ENCODE measurements at regions not wholly inside any gene's neighbourhood (a gene's known extent, or its start where the extent isn't known, plus 50 kb on each side); places are given as distances from the start of the nearest gene placed in this dataset.
A peak's percentile ranks its signal among the peaks of the same experiment; 100 is the strongest.

DNA sequence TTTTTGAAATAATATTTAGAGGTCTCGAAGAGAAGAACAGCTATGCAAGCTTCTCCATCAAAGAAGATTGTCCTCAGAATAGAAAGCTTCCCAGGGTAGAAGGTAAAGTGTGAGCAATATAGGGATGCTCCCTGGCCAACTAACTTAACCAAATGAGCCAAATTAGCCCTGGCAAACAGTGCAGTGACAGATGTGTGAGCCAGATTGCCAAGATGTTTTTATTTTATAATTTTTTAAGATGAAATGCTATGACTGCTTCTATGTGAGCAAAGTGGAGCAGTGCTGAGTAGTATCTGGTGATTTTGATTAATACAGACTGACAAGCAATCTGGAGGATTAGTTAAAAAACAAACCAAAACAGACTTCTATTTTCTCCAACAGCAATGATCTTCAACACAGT lies 202.1 kb downstream of the NOVA1 start:
- DNase-seq = no peak

DNA sequence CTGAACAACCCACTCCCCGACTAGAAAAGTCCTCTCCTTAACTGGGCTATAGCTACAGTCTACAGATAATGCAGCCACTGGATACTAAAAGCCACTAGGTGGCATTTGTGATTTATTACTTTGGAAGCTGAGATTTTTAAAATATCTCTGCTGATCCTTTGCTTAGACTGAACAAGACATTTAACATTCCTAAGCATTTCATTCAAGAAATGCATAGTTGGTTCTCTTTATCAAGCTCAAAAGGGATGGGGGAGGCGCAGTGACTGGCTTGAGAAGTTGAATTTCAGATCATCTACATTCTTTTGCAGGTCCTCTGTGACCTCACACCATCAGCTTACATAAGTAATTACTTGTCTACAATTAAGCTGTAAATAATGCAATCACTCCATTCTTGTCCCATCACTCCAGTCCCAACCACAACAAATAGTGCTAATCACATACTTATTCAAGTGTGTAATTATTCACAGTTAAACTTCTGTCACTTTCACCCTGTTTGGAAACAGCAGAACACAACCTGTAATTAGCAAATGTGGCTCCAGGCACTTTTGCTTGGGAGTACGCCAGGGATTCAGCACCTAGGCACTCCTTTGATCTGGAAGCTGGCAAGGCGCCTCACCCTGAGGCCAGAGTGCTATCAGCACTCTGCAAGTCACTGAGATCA lies 203.6 kb downstream of the NOVA1 start:
- DNase-seq = peak; percentile 19

DNA sequence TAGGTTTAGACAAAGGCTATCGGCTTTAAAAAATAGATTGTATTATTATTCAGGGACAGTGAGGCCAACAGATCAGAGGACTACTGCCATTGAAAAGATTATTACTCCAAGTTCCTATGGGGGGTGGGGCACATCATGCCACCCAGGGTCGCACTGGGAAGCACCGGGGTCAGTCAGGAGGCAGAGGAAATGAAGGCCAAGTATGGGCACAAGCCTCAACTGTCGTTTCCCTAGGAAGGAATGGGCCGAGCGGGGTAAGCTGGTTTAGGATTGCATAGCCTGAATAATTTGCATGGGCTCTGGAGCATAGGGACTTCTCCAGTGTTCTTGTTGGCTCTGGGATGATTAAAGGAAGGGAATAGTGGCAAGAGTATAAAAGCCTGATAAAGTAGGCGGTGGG lies 205.3 kb downstream of the NOVA1 start:
- no peak for DNase-seq

DNA sequence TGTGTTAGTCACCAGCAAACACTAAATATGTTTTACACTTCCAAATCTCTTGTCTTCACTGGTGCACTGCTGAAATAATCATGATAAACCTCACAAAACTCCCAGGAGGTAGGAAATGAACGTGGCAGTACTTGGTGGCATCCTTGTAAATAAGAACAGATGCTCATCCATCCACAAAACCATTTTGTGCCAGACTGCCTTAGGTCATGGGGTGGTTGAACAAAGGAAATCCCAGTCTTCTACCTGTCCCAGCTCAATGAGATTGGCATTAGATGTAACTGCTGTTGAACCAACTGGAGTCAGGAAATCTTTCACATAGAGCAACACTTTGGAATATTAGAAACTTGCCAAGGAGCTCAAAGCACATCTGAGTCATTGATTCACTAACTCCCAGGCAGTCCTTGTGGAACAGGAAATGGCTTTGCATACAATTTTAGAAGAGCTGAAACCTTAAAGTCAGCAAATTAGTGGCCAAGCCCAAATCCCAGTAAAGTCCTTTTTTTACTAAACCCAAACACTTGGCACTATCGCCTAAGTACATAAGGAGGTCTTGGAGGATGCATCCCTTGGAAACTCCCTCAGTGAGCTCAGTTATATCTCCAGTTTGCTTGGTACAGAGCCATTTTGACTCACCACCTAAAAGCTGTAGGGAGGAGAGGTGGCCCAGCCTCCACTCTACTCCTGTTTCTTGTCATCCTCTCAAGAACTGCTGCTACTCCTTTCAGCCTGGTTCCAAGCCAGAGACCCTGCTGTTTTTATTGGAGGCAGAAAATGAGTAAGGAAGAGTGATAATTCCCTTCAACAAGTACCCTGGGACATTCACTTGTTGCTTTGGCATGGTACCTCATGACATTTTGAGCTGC lies 208.0 kb downstream of the NOVA1 start:
- no peak for DNase-seq

DNA sequence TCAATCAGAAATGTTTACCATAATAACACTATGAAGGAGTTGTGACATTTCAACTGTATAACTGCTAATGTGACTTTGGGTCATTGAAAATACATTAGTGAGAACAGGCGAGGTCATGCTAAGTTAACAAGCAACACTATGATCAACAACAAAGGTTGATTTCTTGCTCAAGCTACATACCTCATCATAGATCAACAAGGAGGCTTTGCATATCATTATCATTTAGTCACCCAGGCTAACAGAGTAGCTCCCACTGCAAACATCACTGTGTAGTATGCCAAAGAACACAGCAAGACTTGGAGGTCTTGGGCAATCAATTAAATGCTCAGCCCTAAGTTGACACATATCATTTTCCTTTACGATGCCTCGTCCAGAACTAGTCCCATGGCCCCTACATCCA lies 212.5 kb downstream of the NOVA1 start:
- DNase-seq = no peak

DNA sequence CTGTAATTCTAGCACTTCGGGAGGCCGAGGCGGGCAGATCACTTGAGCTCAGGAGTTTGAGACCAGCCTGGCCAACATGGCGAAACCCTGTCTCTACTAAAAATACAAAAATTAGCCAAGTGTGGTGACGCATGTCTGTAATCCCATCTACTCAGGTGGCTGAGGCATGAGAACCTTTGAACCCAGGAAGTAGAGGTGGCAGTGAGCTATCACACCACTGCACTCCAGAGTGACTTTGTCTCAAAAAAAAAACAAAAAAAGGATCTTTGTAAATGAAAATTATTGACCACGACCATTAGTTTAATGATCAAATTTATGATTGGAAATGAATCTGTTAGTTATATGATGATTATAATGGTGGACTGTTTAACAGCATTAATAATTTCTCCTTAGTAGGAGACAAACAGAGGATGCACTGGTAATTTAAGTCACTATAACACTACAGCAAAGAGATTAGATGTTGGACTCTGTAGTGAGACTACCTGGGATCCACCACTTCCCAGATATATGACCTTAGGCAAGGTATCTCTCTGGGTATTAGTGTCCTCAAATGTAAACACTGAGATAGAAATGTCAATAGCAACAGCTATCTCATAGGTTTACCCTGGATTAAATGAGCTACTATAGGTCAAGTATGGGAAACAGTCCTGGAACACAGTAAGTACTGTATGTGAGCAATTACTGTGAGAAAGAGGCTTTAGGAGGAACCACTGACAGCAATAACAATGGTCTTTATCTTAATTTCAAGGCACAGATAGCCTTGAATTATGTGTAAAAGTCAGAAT lies 214.7 kb downstream of the NOVA1 start:
- no peak for DNase-seq

DNA sequence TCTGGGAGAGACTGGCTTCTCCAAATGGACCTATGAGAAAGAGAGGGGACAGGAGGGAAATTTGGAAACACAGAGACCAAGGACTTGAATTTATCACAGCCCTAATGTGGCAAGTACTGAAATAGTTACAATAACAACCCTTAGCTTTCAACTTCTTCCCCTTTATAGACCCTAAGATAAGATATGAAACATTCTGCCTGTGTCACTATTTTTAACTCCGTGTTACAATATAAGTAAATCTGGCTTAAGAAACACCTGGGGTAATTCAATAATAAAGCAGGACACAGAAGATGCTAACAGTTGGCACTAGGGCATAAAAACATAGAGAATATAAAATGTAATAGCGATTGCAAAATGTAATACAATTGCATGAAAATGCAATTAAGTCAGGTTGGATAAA lies 216.4 kb downstream of the NOVA1 start:
- no peak for DNase-seq

DNA sequence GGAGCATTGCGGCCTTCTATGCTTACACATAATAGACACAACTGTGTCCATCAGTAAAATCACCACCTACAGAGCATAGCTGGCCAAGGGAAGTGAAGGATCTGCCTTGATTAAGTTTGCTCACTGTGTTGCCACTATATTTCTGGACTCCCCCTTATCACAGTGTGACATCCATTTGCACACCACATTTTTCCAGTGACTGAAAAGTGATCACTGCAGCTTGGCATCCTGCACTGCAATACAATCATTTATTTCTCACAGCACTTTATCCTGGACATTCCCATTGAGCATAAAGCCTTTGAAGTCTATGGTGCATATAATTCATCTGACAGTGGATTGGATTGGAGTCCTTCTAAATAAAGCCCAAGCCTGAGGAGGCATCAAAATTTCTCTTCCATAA lies 217.2 kb downstream of the NOVA1 start:
- DNase-seq = no peak

DNA sequence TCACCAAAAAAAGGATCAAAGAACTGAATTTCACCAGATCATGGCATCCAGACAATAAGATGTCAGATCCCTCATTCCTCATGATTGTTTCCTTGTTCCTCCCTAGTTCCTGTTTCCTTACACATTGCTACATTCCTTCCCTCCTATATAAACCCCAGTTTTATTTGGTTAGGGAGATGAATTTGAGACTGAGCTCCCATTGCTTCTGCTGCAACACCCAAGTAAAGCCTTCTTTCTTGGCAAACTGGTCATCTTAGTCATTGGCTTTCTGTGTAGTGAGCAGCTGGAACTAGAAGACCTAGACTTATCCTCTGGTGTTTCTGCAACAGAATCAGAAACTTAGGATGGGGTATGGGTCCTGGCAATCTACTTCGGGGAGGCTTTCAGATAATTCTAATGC lies 217.9 kb downstream of the NOVA1 start:
- no peak for DNase-seq

DNA sequence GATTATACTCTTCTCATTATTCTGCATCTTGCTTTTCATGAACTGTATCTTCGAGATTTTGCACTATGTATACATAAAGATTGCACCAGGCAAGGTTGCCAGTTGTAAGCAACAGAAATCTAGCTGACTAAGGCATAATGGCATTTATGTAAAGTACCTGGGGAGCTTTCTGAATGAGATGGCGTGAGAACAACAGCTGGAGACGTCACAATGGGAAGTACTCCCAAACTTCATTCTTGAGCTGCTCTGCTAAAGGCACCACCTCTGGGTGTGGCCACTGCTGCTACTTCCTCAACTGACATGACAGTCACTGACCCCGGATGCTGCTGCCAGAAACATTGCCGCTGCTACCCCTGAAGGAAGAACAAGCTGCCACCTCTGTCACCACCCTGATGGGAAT lies 220.7 kb downstream of the NOVA1 start:
- DNase-seq = no peak

DNA sequence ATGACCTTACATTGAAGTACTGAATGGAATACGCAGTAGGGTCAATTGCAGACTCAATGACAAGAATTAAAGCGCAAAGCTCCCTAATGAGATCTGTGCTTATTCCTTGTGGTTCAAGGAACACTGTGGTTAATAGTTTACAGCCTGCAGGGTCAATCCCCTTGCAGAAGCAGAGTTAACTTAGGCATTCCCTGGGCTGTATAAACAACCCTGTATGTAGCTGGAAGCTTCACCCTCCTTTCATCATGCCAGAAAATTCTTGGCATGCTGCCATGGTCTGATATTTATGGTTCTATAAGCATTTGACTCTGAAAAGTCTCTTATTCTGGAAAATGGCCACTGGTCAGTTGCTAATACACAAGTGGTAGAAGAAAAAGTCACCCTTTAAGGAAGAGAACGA lies 227.7 kb downstream of the NOVA1 start:
- peak; percentile 41 for DNase-seq

DNA sequence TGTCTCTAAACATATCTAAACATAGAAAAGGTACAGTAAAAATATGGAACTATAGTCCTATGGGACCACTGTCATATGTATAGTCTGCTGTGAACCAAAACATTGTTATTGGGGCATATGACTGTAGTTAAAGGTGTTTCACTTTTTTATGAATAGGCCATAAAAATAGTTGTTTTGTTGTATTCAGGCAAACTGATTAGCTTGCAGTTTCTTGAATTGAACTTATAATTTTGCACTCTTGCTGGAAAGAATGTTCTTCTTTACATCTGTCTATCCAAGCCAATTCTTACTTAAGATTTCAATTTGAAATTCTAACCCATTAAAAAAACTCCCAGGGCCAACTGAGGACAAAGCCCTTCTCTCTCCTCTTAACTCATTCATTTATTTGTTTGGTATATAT lies 234.1 kb downstream of the NOVA1 start:
- DNase-seq = no peak

DNA sequence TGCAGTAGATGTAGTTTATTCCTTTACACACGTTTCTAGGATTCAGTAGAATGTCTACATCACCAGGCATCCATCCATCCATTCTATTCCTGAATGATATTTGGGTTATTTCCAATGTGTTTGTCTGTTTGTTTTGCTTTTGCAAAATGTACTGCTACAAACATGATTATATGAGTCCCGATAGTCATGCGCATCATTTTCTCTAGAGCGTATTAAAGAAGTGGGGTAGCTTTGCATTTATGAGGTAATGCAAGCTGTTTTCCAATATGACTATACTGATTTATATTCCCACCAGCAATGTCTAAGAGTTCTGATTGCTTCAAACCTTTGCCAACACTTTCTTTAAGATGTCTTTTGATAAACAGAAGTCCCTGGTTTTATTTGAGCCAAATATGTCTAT lies 253.2 kb downstream of the NOVA1 start:
- no peak for DNase-seq

DNA sequence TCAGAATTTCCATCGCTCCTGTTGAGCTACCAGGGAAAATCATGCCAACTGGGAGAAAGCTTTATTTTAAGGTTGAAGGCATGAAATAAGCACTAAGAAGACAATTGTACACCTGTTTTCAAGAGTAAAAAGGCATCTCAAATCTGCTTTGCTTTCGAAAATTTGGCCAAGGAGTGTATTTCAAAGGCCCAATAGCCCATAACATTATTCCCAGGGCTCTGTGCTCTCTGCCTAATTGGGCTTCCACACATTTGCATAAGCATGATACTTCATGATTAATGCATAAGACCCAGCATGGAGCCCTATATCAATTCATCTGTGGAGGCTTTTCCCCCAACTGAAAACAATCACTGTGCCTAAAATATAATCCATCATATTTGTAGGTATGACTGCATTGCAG lies 258.5 kb downstream of the NOVA1 start:
- DNase-seq = no peak

DNA sequence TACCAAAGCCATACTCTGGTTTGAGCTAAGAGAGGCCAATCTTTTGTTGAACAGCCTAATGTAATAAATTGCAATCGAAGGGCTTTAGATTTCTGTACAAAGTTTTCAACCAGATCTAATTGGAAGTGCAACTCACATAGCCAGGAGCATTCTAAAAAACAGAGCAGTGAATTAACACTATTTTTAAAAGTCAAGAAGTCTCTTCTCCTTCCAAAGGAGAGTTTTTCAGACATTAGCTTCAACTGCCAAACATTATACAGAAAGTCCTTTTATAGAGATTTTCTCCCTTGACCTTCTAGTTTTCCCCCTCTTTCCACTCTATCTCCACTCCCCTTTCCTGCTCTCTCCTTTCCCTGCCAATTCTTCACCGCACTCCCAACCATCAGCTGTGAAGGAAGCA lies 259.6 kb downstream of the NOVA1 start:
- DNase-seq = no peak

DNA sequence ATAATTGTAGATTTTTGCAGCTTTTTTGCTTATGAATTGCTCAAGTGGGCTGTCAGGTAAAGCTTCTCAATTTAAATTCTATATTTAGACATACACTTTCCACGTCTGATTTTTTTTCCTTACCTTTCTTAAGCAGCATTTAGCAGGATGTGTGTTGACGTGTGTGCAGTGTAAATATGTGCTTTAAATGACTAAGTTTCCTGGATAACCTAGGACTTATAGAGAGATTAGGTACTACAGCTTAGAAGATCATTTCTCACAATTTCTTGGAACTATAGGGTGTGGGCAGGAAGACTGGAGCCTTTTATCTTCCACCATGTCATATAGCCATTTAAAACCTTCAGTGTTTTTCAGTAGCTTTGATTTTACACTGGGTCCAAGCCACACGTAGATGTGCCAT lies 263.5 kb downstream of the NOVA1 start:
- DNase-seq = no peak

DNA sequence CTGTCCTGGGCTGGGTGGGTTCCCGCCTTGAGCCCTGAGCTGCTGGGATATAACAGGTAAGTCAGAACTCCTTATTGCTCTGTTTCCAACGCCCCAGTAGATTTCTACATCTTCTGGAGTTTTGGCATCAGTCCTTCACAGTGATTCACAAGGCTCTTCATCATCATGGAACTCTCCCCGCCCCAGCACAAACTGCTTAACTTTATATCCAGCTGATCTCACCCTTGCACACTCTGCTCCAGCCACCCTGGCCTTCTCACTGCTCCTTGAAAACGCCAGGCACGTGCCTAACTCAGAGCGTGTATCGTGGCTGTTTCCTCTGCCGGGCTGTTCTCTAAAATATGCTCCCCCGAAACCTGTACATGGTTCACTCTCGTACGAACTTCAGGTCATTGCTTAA lies 264.9 kb downstream of the NOVA1 start:
- no peak for DNase-seq

DNA sequence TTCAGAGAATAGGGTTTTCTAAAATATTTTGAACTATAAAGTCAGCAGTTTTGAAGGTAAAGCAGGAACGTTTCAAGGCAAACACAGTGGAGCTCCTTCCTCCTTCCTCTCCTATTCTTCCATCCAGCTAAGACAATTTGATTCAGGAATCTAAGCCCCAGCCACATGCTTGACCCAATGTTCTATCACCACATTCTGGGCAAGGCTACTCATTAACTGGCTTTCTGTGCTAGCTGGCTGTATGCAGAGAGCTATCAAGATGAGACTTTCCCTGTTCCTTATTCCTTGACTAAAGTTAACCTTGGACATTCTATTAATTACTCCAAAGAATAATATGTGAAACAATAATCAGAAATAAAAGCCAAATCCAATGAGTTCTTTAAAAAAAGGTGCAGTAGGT lies 266.9 kb downstream of the NOVA1 start:
- DNase-seq = no peak

DNA sequence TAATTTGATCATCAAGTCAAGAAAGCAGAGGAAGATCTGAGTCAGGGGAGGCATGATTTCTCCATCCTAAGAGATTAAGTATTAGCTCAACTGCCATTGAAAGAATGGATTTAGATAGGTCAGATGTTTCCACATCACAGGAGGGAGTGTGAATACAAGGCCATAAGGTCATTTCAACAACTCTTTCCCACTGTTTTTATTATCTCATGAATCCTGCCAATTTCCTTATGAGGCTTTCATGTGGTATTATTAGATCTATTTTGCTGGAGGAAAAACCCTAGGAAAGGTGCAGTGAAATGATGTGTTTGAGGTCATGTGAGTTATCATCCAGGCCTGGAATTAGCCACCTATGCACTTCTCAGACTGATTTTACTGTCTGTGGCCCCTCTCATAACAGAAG lies 269.0 kb downstream of the NOVA1 start:
- no peak for DNase-seq

DNA sequence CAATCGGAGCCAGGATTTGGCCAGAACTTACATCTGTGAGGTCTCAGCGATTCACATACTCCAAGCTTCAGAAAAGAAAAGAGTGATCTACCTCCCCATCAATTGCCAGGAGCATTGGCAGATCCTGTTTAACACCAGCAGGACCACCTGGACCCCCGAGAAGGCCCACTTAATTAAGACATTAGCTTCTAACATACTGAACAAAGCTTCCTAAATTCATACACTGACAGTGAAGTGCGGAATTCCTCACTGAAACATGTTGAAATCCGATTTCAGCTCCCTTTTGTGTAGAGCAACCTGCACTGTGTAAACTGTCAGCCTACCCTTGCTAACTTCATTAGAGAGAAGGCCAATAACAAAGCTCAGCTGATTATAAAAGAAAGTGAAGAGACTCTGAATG lies 274.0 kb downstream of the NOVA1 start:
- DNase-seq = no peak

DNA sequence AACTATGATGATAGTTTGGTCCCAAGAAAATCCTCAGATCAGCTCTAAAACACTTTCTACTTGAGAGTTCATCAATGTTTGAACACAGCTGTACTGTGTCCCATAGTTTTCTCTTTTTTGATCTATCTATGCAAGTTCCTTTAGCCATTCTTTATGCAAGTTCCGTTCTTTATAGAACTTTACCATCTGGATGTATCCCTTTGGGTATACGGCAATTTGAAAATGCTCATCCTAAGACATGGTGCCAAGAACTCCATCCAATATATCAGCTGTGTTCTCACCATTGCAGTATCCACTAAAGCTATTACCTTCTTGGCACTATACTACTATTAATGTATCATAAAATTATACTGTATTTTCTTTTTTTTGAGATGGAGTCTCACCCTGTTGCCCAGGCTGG lies 276.9 kb downstream of the NOVA1 start:
- no peak for DNase-seq

DNA sequence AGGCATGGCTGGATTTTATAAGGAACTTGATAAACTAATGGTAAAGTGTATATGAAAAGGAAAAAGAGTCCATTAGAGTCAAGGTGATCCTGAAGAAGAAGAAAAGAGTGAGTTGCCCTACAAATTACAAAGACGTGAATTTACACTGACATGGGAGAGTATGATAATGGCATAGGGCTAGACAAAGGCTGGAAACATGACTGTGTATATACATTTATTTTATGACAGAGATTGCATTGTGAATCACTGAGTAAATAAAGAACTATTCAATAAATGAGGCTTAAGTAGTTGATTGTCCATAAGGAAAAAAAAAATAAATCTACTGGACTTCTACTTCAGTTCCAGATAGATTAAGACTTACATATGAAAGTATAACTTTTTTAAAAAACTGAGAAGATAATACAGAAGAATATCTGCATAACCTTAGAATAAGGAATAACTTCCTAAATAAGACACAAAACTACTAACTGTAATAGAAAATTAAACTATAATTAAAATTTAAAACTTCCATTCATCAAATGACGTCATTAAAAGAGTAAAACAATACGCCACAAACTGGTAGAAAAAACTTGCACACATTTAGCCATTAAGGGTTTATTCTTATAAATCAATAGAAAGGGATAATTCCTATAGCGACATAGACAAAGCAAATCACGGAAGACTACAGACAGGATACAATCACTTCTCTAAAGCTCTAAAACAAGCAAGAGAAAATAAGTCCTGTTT lies 278.5 kb downstream of the NOVA1 start:
- no peak for DNase-seq

DNA sequence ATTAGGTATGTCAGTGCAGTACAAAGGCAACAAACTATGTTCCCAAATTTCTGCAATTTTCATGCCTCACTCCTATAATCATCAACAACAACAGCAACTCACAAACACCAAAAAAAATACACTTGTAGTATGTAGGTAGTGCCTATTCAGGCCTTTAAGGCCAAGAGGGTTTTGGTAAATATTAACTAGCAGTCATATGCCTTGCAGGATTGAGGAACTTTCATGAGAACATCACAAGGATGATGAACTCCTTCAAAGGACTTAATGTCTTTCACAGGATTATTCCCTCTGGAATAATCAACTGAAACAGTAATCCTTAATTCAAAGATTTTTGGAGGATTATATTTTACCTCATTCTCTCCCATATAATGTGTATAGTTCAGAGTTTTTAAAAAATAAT lies 293.8 kb downstream of the NOVA1 start:
- no peak for DNase-seq

All from NCI-H2227 treated with DMSO at 0.1 percent for 48 hours (cell line).